Vagina (tissue), 2 donors: ENCODE measurements at regions not wholly inside any gene's neighbourhood (a gene's known extent, or its start where the extent isn't known, plus 50 kb on each side); places are given as distances from the start of the nearest gene placed in this dataset.

Experiments
- CTCF ChIP-seq, 3 experiments: fragments of 450-650 bp in 2 of 3; fragments of 200-600 bp in 1 of 3; sonication (generic) in 1 of 3; IDR thresholded peaks; one replicate each; pipeline ENCODE4 v1.5.1; 2017 to 2019; ENCODE audit warnings: antibody characterized with exemption in 3 of 3, mild to moderate bottlenecking in 2 of 3, moderate library complexity in 2 of 3
- POLR2A ChIP-seq, 2 donors: fragments of 450-650 bp; IDR thresholded peaks; one replicate each; pipeline ENCODE4 v1.6.1; 2017; ENCODE audit warnings: antibody characterized with exemption in 2 of 2, mild to moderate bottlenecking in 2 of 2, moderate library complexity in 2 of 2
- POLR2AphosphoS5 ChIP-seq, 2 donors: sonication (generic); formaldehyde crosslinking; IDR thresholded peaks; one replicate each; pipeline ENCODE4 v1.9.0; 2017; ENCODE audit warnings: antibody characterized with exemption in 2 of 2, mild to moderate bottlenecking in 2 of 2, low read depth in 1 of 2; ENCODE audit not compliant: insufficient read depth in 1 of 2

- TF ChIP-seq CTCF (IDR thresholded peaks at IDR 0.05) (no peak), POLR2A (IDR thresholded peaks at IDR 0.05) (no peak), POLR2AphosphoS5 (IDR thresholded peaks at IDR 0.05; ENCODE audit: insufficient read depth in 1 of 2, low read depth in 1 of 2) (no peak)
These were observed 226.4 kb downstream of the FNDC1 start for GRCh38 chr6:159395609-159396008.
